IMR-90 (cell line): ENCODE measurements at regions not wholly inside any gene's neighbourhood (a gene's known extent, or its start where the extent isn't known, plus 50 kb on each side); places are given as distances from the start of the nearest gene placed in this dataset.

Source experiments
- ATAC-seq: fragments of 200-7000 bp; cut with Tn5 transposase; 2 replicates; pipeline ENCODE4 v1.9.1; 2020; ENCODE audit warnings: low read depth, mild to moderate bottlenecking, moderate library complexity
- BruUV-seq: library from RNA; stranded (reverse); fragments of 400-500 nt; replicated peaks from 2 replicates; lab custom pipeline; 2021; lab: Mats Ljungman, UMichigan
- CTCF ChIA-PET: fragments of 300-600 bp; formaldehyde crosslinking; extraction: SDS; loops from one replicate; lab custom pipeline; 2021; ENCODE audit warnings: antibody characterized with exemption; lab: Yijun Ruan, JAX
- POLR2A ChIA-PET: fragments of 300-600 bp; sonication (Branson Sonifier 250); formaldehyde crosslinking; loops from one replicate; lab custom pipeline; 2022; ENCODE audit warnings: antibody characterized with exemption; ENCODE audit not compliant: unreplicated experiment; lab: Charles Lee
- DNase-seq: peaks from one replicate; pipeline ENCODE4 v3.0.0; 2013
- H2AFZ ChIP-seq: replicated peaks from 2 replicates; pipeline ENCODE3; 2013; ENCODE audit warnings: low read length, mild to moderate bottlenecking; ENCODE audit not compliant: poor library complexity
- H2AK5ac ChIP-seq: 2 replicates; pipeline ENCODE4 v1.6.1; 2013; ENCODE audit warnings: low read depth, low read length, inconsistent platforms
- H2AK9ac ChIP-seq: replicated peaks from 2 replicates; pipeline ENCODE3; 2013; ENCODE audit warnings: mild to moderate bottlenecking, low read depth, low read length, moderate library complexity; ENCODE audit not compliant: poor library complexity
- H2BK120ac ChIP-seq: 2 replicates; pipeline ENCODE4 v1.6.1; 2013; ENCODE audit warnings: low read depth, low read length, inconsistent platforms
- H2BK15ac ChIP-seq: 3 replicates; pipeline ENCODE4 v1.6.1; 2013; ENCODE audit warnings: low read depth, low read length, inconsistent platforms
- H2BK20ac ChIP-seq: 2 replicates; pipeline ENCODE4 v1.6.1; 2013; ENCODE audit warnings: low read depth, mild to moderate bottlenecking, inconsistent platforms, low read length, moderate library complexity
- H2BK5ac ChIP-seq: 2 replicates; pipeline ENCODE4 v1.6.1; 2013; ENCODE audit warnings: mild to moderate bottlenecking, low read depth, low read length, inconsistent platforms; ENCODE audit not compliant: poor library complexity, severe bottlenecking
- H3K14ac ChIP-seq: replicated peaks from 2 replicates; pipeline ENCODE4 v1.6.1; 2013; ENCODE audit warnings: low read depth, low read length, inconsistent platforms
- H3K18ac ChIP-seq: 2 replicates; pipeline ENCODE4 v1.6.1; 2013; ENCODE audit warnings: low read depth, low read length, control low read depth
- H3K23ac ChIP-seq: 2 replicates; pipeline ENCODE4 v1.6.1; 2013; ENCODE audit warnings: low read depth, low read length, inconsistent platforms
- H3K27ac ChIP-seq: 2 replicates; pipeline ENCODE4 v1.5.1; 2013; ENCODE audit warnings: mild to moderate bottlenecking, control low read depth, low read length; ENCODE audit not compliant: insufficient read depth
- H3K27me3 ChIP-seq: 2 replicates; pipeline ENCODE4 v1.6.1; 2013; ENCODE audit warnings: low read length; ENCODE audit not compliant: control insufficient read depth, insufficient read depth
- H3K36me3 ChIP-seq: 2 replicates; pipeline ENCODE4 v1.6.1; 2013; ENCODE audit warnings: low read length, mixed read lengths; ENCODE audit not compliant: control insufficient read depth, insufficient read depth
- H3K4ac ChIP-seq: 2 replicates; pipeline ENCODE4 v1.6.1; 2013; ENCODE audit warnings: low read depth, low read length, inconsistent platforms
- H3K4me1 ChIP-seq: 2 replicates; pipeline ENCODE4 v1.6.1; 2013; ENCODE audit warnings: low read length, mixed read lengths; ENCODE audit not compliant: control insufficient read depth, insufficient read depth
- H3K4me2 ChIP-seq: 2 replicates; pipeline ENCODE4 v1.6.1; 2013; ENCODE audit warnings: low read depth, mild to moderate bottlenecking, control low read depth, low read length, moderate library complexity
- H3K4me3 ChIP-seq: 2 replicates; pipeline ENCODE4 v1.5.1; 2013; ENCODE audit warnings: low read depth, mild to moderate bottlenecking, control low read depth, low read length, moderate library complexity; ENCODE audit not compliant: insufficient read depth
- H3K56ac ChIP-seq: 2 replicates; pipeline ENCODE4 v1.6.1; 2013; ENCODE audit warnings: low read length, inconsistent platforms; ENCODE audit not compliant: insufficient read depth; ENCODE audit errors: extremely low read depth
- H3K79me1 ChIP-seq, 2 experiments: 2 replicates each; pipeline ENCODE4 v1.6.1; 2013; ENCODE audit warnings: low read length in 2 of 2, inconsistent platforms in 1 of 2, low read depth in 1 of 2
- H3K9ac ChIP-seq: 2 replicates; pipeline ENCODE4 v1.6.1; 2013; ENCODE audit warnings: low read depth, low read length, control low read depth
- H3K9me1 ChIP-seq: 2 replicates; pipeline ENCODE4 v1.6.1; 2013; ENCODE audit warnings: low read length, inconsistent platforms; ENCODE audit not compliant: insufficient read depth
- H3K9me3 ChIP-seq: 2 replicates; pipeline ENCODE4 v1.6.1; 2013; ENCODE audit warnings: low read length; ENCODE audit not compliant: control insufficient read depth, insufficient read depth
- H4K20me1 ChIP-seq: 2 replicates; pipeline ENCODE4 v1.6.1; 2013; ENCODE audit warnings: low read length, inconsistent platforms; ENCODE audit not compliant: insufficient read depth
- H4K5ac ChIP-seq: 2 replicates; pipeline ENCODE4 v1.6.1; 2013; ENCODE audit warnings: mild to moderate bottlenecking, low read depth, low read length, control low read depth
- H4K8ac ChIP-seq, 2 experiments: 2 replicates each; pipeline ENCODE4 v1.6.1; 2013; ENCODE audit warnings: low read depth in 2 of 2, low read length in 2 of 2, control low read depth in 1 of 2, inconsistent platforms in 1 of 2
- H4K91ac ChIP-seq: 2 replicates; pipeline ENCODE4 v1.6.1; 2013; ENCODE audit warnings: low read depth, low read length, inconsistent platforms; ENCODE audit not compliant: insufficient read depth
- BHLHE40 ChIP-seq: fragments of 150-350 bp; IDR thresholded peaks from 2 replicates; pipeline ENCODE4 v1.6.1; 2016; ENCODE audit warnings: mild to moderate bottlenecking, low read depth, low read length
- CHD1 ChIP-seq: IDR thresholded peaks from 2 replicates; pipeline ENCODE4 v1.6.1; 2012; ENCODE audit warnings: low read depth, low read length, improper control_type of control experiment
- MAFK ChIP-seq: IDR thresholded peaks from 2 replicates; pipeline ENCODE4 v1.6.1; 2012; ENCODE audit warnings: low read depth, low read length, improper control_type of control experiment
- MAZ ChIP-seq: IDR thresholded peaks from 2 replicates; pipeline ENCODE4 v1.6.1; 2012; ENCODE audit warnings: low read depth, mild to moderate bottlenecking, low read length, improper control_type of control experiment, moderate library complexity, borderline replicate concordance
- RFX5 ChIP-seq: IDR thresholded peaks from 2 replicates; pipeline ENCODE4 v1.8.0; 2012; ENCODE audit warnings: low read depth, mild to moderate bottlenecking, low read length, moderate library complexity
- SMC3 ChIP-seq: fragments of 150-350 bp; IDR thresholded peaks from 2 replicates; pipeline ENCODE4 v1.6.1; 2016; ENCODE audit warnings: low read depth, mild to moderate bottlenecking, antibody characterized with exemption, low read length, moderate library complexity
- WGBS, 2 experiments: methylation state at CpG; one replicate each; pipeline versions ENCODE4 v1.1.5 to v1.1.7; 2013; ENCODE audit warnings: missing lambda C conversion rate in 2 of 2; ENCODE audit not compliant: insufficient read length in 1 of 2; ENCODE audit errors: extremely low coverage in 2 of 2; 5-methylcytosine and 5-hydroxymethylcytosine counted together
- dilution Hi-C: fragments of 300-500 bp; cut with HindIII; formaldehyde crosslinking; loops from one replicate; pipeline ENCODE4 v1.14.3; 2018; ENCODE audit warnings: low sequenced_read_pairs; ENCODE audit not compliant: unreplicated experiment
- in situ Hi-C: fragments of 300-500 bp; cut with MboI; formaldehyde crosslinking; loops from 3 replicates; pipeline ENCODE4 v1.14.3; 2019; ENCODE audit warnings: low sequenced_read_pairs, inconsistent platforms, mixed read lengths
- intact Hi-C: fragments of 100-400 bp; cut with micrococcal nuclease; formaldehyde crosslinking; loops from 2 replicates; pipeline ENCODE4 v1.10.0; 2022

DNA sequence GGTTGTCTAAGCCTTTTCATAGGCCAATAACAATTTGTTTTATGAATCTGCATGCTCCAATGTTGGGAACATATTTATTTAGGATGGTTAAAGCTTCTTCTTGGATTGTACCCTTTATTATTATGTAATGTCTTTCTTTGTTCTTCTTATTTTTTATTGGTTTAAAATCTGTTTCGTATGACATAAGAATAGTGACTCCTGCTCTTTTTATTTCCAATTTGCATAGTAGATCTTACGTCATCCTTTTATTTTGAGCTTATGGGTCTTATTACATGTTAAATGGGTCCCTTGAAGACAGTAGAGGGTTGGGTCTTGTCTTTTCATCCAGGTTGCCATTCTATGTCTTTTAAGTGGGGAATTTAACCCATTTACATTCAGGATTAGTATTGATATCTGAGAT lies 561.9 kb upstream of the GHITM start:
- no peak overlapping the region for H3K4ac ChIP-seq
- no peak overlapping the region for H2AK5ac ChIP-seq
- intact Hi-C loops (no loop called here), dilution Hi-C loops (no loop called here), in situ Hi-C loops (no loop called here)
- H4K20me1 ChIP-seq = no peaks in the 10 kb centered on the region
- no peak overlapping the region for H3K23ac ChIP-seq
- H3K14ac ChIP-seq = no peak overlapping the region
- ATAC-seq = no peak
- no peak overlapping the region for H3K56ac ChIP-seq
- H3K27me3 ChIP-seq = no peaks in the 10 kb centered on the region
- H3K9me3 ChIP-seq = peaks cover 12% of the 10 kb centered on the region
- H3K9ac ChIP-seq = no peak overlapping the region
- DNase-seq = no peak
- TF ChIP-seq MAFK = no peak
- no peak for TF ChIP-seq MAZ
- no peak for TF ChIP-seq RFX5
- TF ChIP-seq BHLHE40 = no peak
- TF ChIP-seq SMC3 = no peak
- TF ChIP-seq CHD1 = no peak
- H3K18ac ChIP-seq = no peak overlapping the region
- H3K9me1 ChIP-seq = no peaks in the 10 kb centered on the region
- no peak overlapping the region for H3K27ac ChIP-seq
- no peak overlapping the region for H4K5ac ChIP-seq
- CTCF ChIA-PET = no interaction called here
- no peak overlapping the region for H4K91ac ChIP-seq
- POLR2A ChIA-PET = no interaction called here
- H3K4me2 ChIP-seq = no peak overlapping the region
- H2AFZ ChIP-seq = no peak overlapping the region
- BruUV-seq = no TSS peak
- H2BK15ac ChIP-seq = no peak overlapping the region
- H3K4me3 ChIP-seq = no peak overlapping the region
- H3K79me1 ChIP-seq = no peaks in the 10 kb centered on the region
- no peak overlapping the region for H2BK120ac ChIP-seq
- H3K4me1 ChIP-seq = no peaks in the 10 kb centered on the region
- no peak overlapping the region for H2AK9ac ChIP-seq
- WGBS, 2 experiments = no CpG with 5 or more reads among the region's 2 CpGs
- H2BK5ac ChIP-seq = no peak overlapping the region
- no peaks in the 10 kb centered on the region for H3K36me3 ChIP-seq
- H4K8ac ChIP-seq = no peak overlapping the region
- H2BK20ac ChIP-seq = no peak overlapping the region
